OCI-LY3 (cell line): ENCODE measurements at regions not wholly inside any gene's neighbourhood (a gene's known extent, or its start where the extent isn't known, plus 50 kb on each side); places are given as distances from the start of the nearest gene placed in this dataset.
A peak's percentile ranks its signal among the peaks of the same experiment; 100 is the strongest.

Experiments
- H2AFZ ChIP-seq: fragments of 200-600, 300-600 bp; shearing (Covaris generic); 2 replicates; pipeline ENCODE4 v1.6.0; 2014; ENCODE audit warnings: antibody characterized with exemption, low read depth, low read length
- H3K27ac ChIP-seq: fragments of 200-600, 300-600 bp; sonication (generic); 2 replicates; pipeline ENCODE4 v1.5.1; 2014; ENCODE audit warnings: mild to moderate bottlenecking, low read length, moderate library complexity, mixed read lengths
- H3K27me3 ChIP-seq: fragments of 200-600, 300-600 bp; sonication (generic); 2 replicates; pipeline ENCODE4 v1.6.1; 2014; ENCODE audit warnings: low read depth, low read length, mixed read lengths
- H3K36me3 ChIP-seq: fragments of 200-600, 300-600 bp; sonication (generic); replicated peaks from 2 replicates; pipeline ENCODE3; 2014; ENCODE audit warnings: low read depth, low read length, mixed read lengths
- H3K4me1 ChIP-seq: fragments of 300-600, 200-600 bp; sonication (generic); 2 replicates; pipeline ENCODE4 v1.6.1; 2014; ENCODE audit warnings: low read length, mixed read lengths
- H3K4me2 ChIP-seq: fragments of 200-600, 300-600 bp; sonication (generic); 2 replicates; pipeline ENCODE4 v1.6.1; 2014; ENCODE audit warnings: low read length, mixed read lengths
- H3K4me3 ChIP-seq: fragments of 300-600, 200-600 bp; sonication (generic); 2 replicates; pipeline ENCODE4 v1.5.1; 2014; ENCODE audit warnings: antibody characterized with exemption, mild to moderate bottlenecking, low read length, moderate library complexity
- H3K79me2 ChIP-seq: fragments of 300-600, 200-600 bp; shearing (Covaris generic); 2 replicates; pipeline ENCODE4 v1.6.1; 2014; ENCODE audit warnings: mild to moderate bottlenecking, low read length, mixed read lengths
- H3K9ac ChIP-seq: fragments of 300-600, 200-600 bp; shearing (Covaris generic); 2 replicates; pipeline ENCODE4 v1.6.0; 2014; ENCODE audit warnings: mild to moderate bottlenecking, low read length, moderate library complexity
- H3K9me3 ChIP-seq: fragments of 200-600, 300-600 bp; shearing (Covaris generic); 2 replicates; pipeline ENCODE4 v1.6.1; 2014; ENCODE audit warnings: low read length, mixed read lengths; ENCODE audit not compliant: insufficient read depth
- H4K20me1 ChIP-seq: fragments of 200-600, 300-600 bp; sonication (generic); 2 replicates; pipeline ENCODE4 v1.6.1; 2016; ENCODE audit warnings: low read length, mixed read lengths; ENCODE audit not compliant: insufficient read depth
- CTCF ChIP-seq: fragments of 200-600, 300-600 bp; sonication (generic); IDR thresholded peaks from 2 replicates; pipeline ENCODE4 v1.5.1; 2014; ENCODE audit warnings: antibody characterized with exemption, low read length, low read depth
- EZH2phosphoT487 ChIP-seq: fragments of 200-600 bp; shearing (Covaris generic); IDR thresholded peaks from 2 replicates; pipeline ENCODE4 v1.6.1; 2018; ENCODE audit warnings: antibody characterized with exemption, mixed run types, low read depth

- no peak for TF ChIP-seq EZH2phosphoT487
- no peak for TF ChIP-seq CTCF
- peaks cover 29% of the 10 kb centered on the region for H3K4me1 ChIP-seq
- H2AFZ ChIP-seq: no peak overlapping the region
- no peak overlapping the region for H3K9ac ChIP-seq
- peaks cover 72% of the 10 kb centered on the region for H3K27me3 ChIP-seq
- H3K4me3 ChIP-seq: no peak overlapping the region
- H3K36me3 ChIP-seq: peaks cover 2% of the 10 kb centered on the region
- H3K27ac ChIP-seq: no peak overlapping the region
- H4K20me1 ChIP-seq: no peaks in the 10 kb centered on the region
- H3K4me2 ChIP-seq: no peak overlapping the region
- H3K79me2 ChIP-seq: no peaks in the 10 kb centered on the region
- H3K9me3 ChIP-seq: peaks cover 12% of the 10 kb centered on the region; the same call in 1 of the 2 replicates
Measured at GRCh38 chr3:187930021-187930420, 184.8 kb upstream of the BCL6 start.

- Histone ChIP-seq H3K9ac (no peak overlapping the region), H3K4me1 (peaks cover 40% of the 10 kb centered on the region), H2AFZ (no peak overlapping the region), H3K27ac (no peak overlapping the region), H4K20me1 (no peaks in the 10 kb centered on the region), H3K9me3 (peaks cover 7% of the 10 kb centered on the region; the same call in 1 of the 2 replicates), H3K27me3 (peaks cover 66% of the 10 kb centered on the region), H3K4me2 (no peak overlapping the region), H3K36me3 (no peaks in the 10 kb centered on the region), H3K4me3 (no peak overlapping the region), H3K79me2 (no peaks in the 10 kb centered on the region)
- TF ChIP-seq EZH2phosphoT487 (no peak), CTCF (no peak)
Measured at GRCh38 chr3:187931101-187931500, 185.8 kb upstream of the BCL6 start.

- Histone ChIP-seq H4K20me1 (no peaks in the 10 kb centered on the region), H3K9me3 (peaks cover 7% of the 10 kb centered on the region; the same call in 1 of the 2 replicates), H3K4me3 (peak overlapping the region; percentile 39), H3K27ac (no peak overlapping the region), H3K79me2 (no peaks in the 10 kb centered on the region), H3K4me2 (peak overlapping the region; percentile 59), H3K4me1 (peaks cover 47% of the 10 kb centered on the region), H3K36me3 (no peaks in the 10 kb centered on the region), H2AFZ (no peak overlapping the region), H3K27me3 (peaks cover 60% of the 10 kb centered on the region), H3K9ac (no peak overlapping the region)
- TF ChIP-seq EZH2phosphoT487: no peak
- no peak for TF ChIP-seq CTCF
Measured at GRCh38 chr3:187931770-187932278, 186.6 kb upstream of the BCL6 start.

GRCh38 chr3:187932530-187932929 lies 187.3 kb upstream of the BCL6 start:
- no peaks in the 10 kb centered on the region for H3K79me2 ChIP-seq
- TF ChIP-seq CTCF (no peak), EZH2phosphoT487 (no peak)

More at GRCh38 chr3:187932530-187932929, 187.3 kb upstream of the BCL6 start:
- Histone ChIP-seq H3K4me1 (peaks cover 55% of the 10 kb centered on the region), H3K9me3 (peaks cover 7% of the 10 kb centered on the region; the same call in 1 of the 2 replicates), H3K36me3 (no peaks in the 10 kb centered on the region), H3K9ac (no peak overlapping the region), H3K4me2 (peak overlapping the region; percentile 59), H3K27ac (no peak overlapping the region), H4K20me1 (no peaks in the 10 kb centered on the region), H3K4me3 (peak overlapping the region; percentile 39), H3K27me3 (peaks cover 58% of the 10 kb centered on the region), H2AFZ (no peak overlapping the region)
